ENCODE measurements at regions not wholly inside any gene's neighbourhood (a gene's known extent, or its start where the extent isn't known, plus 50 kb on each side); places are given as distances from the start of the nearest gene placed in this dataset.

DNA sequence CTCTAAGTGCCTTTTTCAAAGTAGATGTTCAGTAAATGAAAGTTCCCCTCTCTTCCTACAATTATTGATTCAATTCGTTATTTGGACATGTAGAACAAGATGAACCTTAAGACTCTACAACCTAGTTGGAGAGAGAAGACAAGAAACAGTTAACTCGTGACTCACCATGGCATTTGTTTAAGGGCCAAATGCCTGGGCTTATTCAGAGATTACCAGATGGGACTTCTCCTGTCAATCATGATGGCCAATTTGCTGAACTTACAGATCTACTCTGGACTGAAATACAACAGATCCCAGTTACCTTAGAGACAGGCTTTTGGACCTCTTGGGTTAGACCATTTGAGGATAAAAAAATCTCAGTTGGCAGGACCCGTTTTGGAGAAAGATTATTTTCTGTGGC is 93.5 kb downstream of the C1orf94 start:
- Histone ChIP-seq H3K4me3 (replicated peaks in 1 of 4; ENCODE audit: control extremely low read depth in 1 of 4, insufficient read depth in 1 of 4, low read depth in 3 of 4, low read length in 4 of 4) (no peak overlapping the region), H3K4me2 (ENCODE audit: extremely low read depth, insufficient read depth, low read length) (no peak overlapping the region), H3K27ac (ENCODE audit: insufficient read depth, low read length) (no peak overlapping the region), H3K79me2 (ENCODE audit: control insufficient read depth, insufficient read depth, low read length) (no peaks in the 10 kb centered on the region), H3K36me3 (ENCODE audit: control insufficient read depth, insufficient read depth, low read length) (no peaks in the 10 kb centered on the region), H3K27me3 (ENCODE audit: control insufficient read depth, insufficient read depth, low read length) (no peaks in the 10 kb centered on the region), H3K4me1 (ENCODE audit: control insufficient read depth, extremely low read depth, insufficient read depth, low read length) (peaks cover 2% of the 10 kb centered on the region), H2AFZ (ENCODE audit: low read length) (no peak overlapping the region), H4K20me1 (ENCODE audit: control insufficient read depth, extremely low read depth, insufficient read depth, low read length) (no peaks in the 10 kb centered on the region), H3K9ac (ENCODE audit: insufficient read depth, low read length) (no peak overlapping the region), H3K9me3 (ENCODE audit: control insufficient read depth, insufficient read depth, low read depth, low read length) (no peaks in the 10 kb centered on the region)
- TF ChIP-seq, protein P1, sequence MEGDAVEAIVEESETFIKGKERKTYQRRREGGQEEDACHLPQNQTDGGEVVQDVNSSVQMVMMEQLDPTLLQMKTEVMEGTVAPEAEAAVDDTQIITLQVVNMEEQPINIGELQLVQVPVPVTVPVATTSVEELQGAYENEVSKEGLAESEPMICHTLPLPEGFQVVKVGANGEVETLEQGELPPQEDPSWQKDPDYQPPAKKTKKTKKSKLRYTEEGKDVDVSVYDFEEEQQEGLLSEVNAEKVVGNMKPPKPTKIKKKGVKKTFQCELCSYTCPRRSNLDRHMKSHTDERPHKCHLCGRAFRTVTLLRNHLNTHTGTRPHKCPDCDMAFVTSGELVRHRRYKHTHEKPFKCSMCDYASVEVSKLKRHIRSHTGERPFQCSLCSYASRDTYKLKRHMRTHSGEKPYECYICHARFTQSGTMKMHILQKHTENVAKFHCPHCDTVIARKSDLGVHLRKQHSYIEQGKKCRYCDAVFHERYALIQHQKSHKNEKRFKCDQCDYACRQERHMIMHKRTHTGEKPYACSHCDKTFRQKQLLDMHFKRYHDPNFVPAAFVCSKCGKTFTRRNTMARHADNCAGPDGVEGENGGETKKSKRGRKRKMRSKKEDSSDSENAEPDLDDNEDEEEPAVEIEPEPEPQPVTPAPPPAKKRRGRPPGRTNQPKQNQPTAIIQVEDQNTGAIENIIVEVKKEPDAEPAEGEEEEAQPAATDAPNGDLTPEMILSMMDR (conservative IDR thresholded peaks at IDR 0.05 in 1 of 2, IDR thresholded peaks at IDR 0.05 in 1 of 2; ENCODE audit: low read depth in 1 of 2, low read length in 2 of 2), result no peak
- TF ChIP-seq EZH2 (IDR thresholded peaks at IDR 0.05; ENCODE audit: low read length, missing control alignments), result no peak
- DNase-seq (ENCODE audit: low read depth in 2 of 2), result peak in 1 of 2 donors; percentile 32

DNA sequence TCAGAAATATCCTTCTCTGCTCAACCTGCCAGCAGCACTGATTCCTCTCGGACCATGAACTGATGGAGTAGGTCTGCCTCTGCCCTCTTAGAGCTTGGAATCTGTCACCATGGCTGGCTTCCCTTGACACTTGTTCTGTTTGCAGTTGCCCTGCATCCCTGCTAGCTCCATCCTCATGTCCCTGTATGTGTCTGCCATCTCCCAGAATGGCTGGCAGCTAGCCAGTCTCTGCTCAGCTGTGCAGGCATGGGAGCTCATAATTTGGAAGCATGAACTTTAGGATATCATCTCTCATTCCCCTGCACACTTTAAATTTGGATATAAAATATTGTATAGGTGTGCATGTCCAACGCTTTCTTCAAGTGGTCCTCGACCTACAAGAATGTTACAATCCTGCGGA is 95.4 kb downstream of the C1orf94 start:
- no peaks in the 10 kb centered on the region for H3K36me3 ChIP-seq (ENCODE audit: control insufficient read depth, insufficient read depth, low read length)
- H3K4me1 ChIP-seq (ENCODE audit: control insufficient read depth, extremely low read depth, insufficient read depth, low read length), result peaks cover 2% of the 10 kb centered on the region
- H3K4me2 ChIP-seq (ENCODE audit: extremely low read depth, insufficient read depth, low read length), result no peak overlapping the region
- no peak overlapping the region for H3K9ac ChIP-seq (ENCODE audit: insufficient read depth, low read length)
- no peak overlapping the region for H3K27ac ChIP-seq (ENCODE audit: insufficient read depth, low read length)
- TF ChIP-seq, protein P1 (conservative IDR thresholded peaks at IDR 0.05 in 1 of 2, IDR thresholded peaks at IDR 0.05 in 1 of 2; ENCODE audit: low read depth in 1 of 2, low read length in 2 of 2), result no peak
- TF ChIP-seq EZH2 (IDR thresholded peaks at IDR 0.05; ENCODE audit: low read length, missing control alignments), result no peak
- H3K9me3 ChIP-seq (ENCODE audit: control insufficient read depth, insufficient read depth, low read depth, low read length), result no peaks in the 10 kb centered on the region
- no peak overlapping the region for H3K4me3 ChIP-seq (replicated peaks in 1 of 4; ENCODE audit: control extremely low read depth in 1 of 4, insufficient read depth in 1 of 4, low read depth in 3 of 4, low read length in 4 of 4)
- no peak overlapping the region for H2AFZ ChIP-seq (ENCODE audit: low read length)
- H4K20me1 ChIP-seq (ENCODE audit: control insufficient read depth, extremely low read depth, insufficient read depth, low read length), result no peaks in the 10 kb centered on the region
- H3K79me2 ChIP-seq (ENCODE audit: control insufficient read depth, insufficient read depth, low read length), result no peaks in the 10 kb centered on the region
- DNase-seq (ENCODE audit: low read depth in 2 of 2), result no peak
- no peaks in the 10 kb centered on the region for H3K27me3 ChIP-seq (ENCODE audit: control insufficient read depth, insufficient read depth, low read length)

DNA sequence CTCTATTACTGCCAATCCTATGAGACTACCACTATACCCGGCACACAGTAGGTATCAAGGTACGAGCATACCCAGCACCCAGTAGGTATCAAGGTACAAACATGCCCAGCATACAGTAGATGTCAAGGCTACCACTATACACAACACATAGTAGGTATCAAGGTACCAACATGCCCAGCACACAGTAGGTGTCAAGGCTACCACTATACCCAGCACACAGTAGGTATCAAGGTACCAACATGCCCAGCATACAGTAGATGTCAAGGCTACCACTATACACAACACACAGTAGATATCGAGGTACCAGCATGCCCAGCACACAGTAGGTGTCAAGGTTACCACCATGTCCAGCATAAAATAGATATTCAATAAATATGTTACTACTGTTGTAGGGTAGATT is 98.4 kb downstream of the C1orf94 start:
- no peaks in the 10 kb centered on the region for H4K20me1 ChIP-seq (ENCODE audit: control insufficient read depth, extremely low read depth, insufficient read depth, low read length)
- DNase-seq (ENCODE audit: low read depth in 2 of 2), result no peak
- TF ChIP-seq, protein P1 (conservative IDR thresholded peaks at IDR 0.05 in 1 of 2, IDR thresholded peaks at IDR 0.05 in 1 of 2; ENCODE audit: low read depth in 1 of 2, low read length in 2 of 2), result no peak
- TF ChIP-seq EZH2 (IDR thresholded peaks at IDR 0.05; ENCODE audit: low read length, missing control alignments), result no peak
- H3K79me2 ChIP-seq (ENCODE audit: control insufficient read depth, insufficient read depth, low read length), result no peaks in the 10 kb centered on the region
- H3K36me3 ChIP-seq (ENCODE audit: control insufficient read depth, insufficient read depth, low read length), result no peaks in the 10 kb centered on the region
- no peak overlapping the region for H3K4me2 ChIP-seq (ENCODE audit: extremely low read depth, insufficient read depth, low read length)
- H3K27me3 ChIP-seq (ENCODE audit: control insufficient read depth, insufficient read depth, low read length), result no peaks in the 10 kb centered on the region
- H3K9me3 ChIP-seq (ENCODE audit: control insufficient read depth, insufficient read depth, low read depth, low read length), result no peaks in the 10 kb centered on the region
- no peak overlapping the region for H3K4me3 ChIP-seq (replicated peaks in 1 of 4; ENCODE audit: control extremely low read depth in 1 of 4, insufficient read depth in 1 of 4, low read depth in 3 of 4, low read length in 4 of 4)
- H3K4me1 ChIP-seq (ENCODE audit: control insufficient read depth, extremely low read depth, insufficient read depth, low read length), result peaks cover 2% of the 10 kb centered on the region
- H2AFZ ChIP-seq (ENCODE audit: low read length), result no peak overlapping the region
- H3K9ac ChIP-seq (ENCODE audit: insufficient read depth, low read length), result no peak overlapping the region
- no peak overlapping the region for H3K27ac ChIP-seq (ENCODE audit: insufficient read depth, low read length)
